ENCODE measurements at regions not wholly inside any gene's neighbourhood (a gene's known extent, or its start where the extent isn't known, plus 50 kb on each side); places are given as distances from the start of the nearest gene placed in this dataset.

DNA sequence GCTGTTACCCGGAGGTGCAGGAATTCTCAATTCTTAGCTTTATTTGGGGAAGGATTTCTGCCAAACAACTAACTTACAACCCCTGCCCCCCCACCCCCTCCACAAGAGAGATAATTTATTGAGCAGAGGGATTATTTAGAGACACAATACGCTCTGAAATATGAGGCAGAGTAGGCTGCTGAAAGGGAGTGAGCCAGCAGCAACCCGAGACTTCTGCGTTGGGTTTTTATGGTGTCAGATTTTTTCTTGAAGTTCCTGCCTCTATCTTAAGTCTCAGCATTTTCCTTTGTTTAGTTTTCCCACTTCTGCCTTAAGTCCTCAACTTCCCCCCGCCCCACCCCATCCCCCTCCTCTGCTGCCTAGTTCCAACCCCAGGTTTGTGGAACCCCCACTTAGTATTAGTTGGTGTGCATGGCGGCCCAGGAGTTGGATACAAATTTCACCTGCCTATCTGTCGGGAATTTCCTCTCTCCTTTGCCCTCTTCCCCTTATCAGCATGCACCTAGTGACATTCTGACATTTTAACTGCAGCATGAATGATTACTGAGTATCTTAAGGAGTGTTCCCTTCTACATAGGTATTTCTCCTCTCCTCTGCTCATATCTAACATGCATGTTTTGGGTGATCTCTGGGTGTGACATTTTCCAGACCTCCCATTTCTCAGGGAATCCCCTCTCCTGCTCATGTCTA lies 1635.9 kb upstream of the LRRTM1 start:
- Histone ChIP-seq H3K27ac (ENCODE audit: low read depth, low read length, poor library complexity, severe bottlenecking) (no peak overlapping the region), H3K9me2 (ENCODE audit: low read depth, low read length) (no peaks in the 10 kb centered on the region), H3K4me3 (ENCODE audit: low read depth, low read length, poor library complexity, severe bottlenecking) (no peak overlapping the region), H4K20me1 (ENCODE audit: insufficient read depth, low read length) (no peaks in the 10 kb centered on the region), H3K79me2 (ENCODE audit: insufficient read depth, low read length) (no peaks in the 10 kb centered on the region), H3K4me2 (ENCODE audit: low read length) (no peak overlapping the region), H2AFZ (ENCODE audit: low read length) (no peak overlapping the region), H3K9me3 (ENCODE audit: low read length) (no peaks in the 10 kb centered on the region), H3F3A (ENCODE audit: insufficient read depth, low read length) (no peaks in the 10 kb centered on the region), H3K9ac (ENCODE audit: low read length) (no peak overlapping the region), H3K36me3 (ENCODE audit: insufficient read depth, low read length) (no peaks in the 10 kb centered on the region), H3K4me1 (ENCODE audit: insufficient read depth, low read length, severe bottlenecking) (no peaks in the 10 kb centered on the region), H3K27me3 (ENCODE audit: insufficient read depth, low read length) (no peaks in the 10 kb centered on the region)
- TF ChIP-seq CTCF (IDR thresholded peaks at IDR 0.05; ENCODE audit: low read length) (no peak), EZH2 (IDR thresholded peaks at IDR 0.05; ENCODE audit: borderline replicate concordance, low read length) (no peak)

- Histone ChIP-seq H3K79me2 (ENCODE audit: insufficient read depth, low read length) (no peaks in the 10 kb centered on the region), H3K4me2 (ENCODE audit: low read length) (no peak overlapping the region), H3K9ac (ENCODE audit: low read length) (no peak overlapping the region), H3K27me3 (ENCODE audit: insufficient read depth, low read length) (no peaks in the 10 kb centered on the region), H3K4me1 (ENCODE audit: insufficient read depth, low read length, severe bottlenecking) (no peaks in the 10 kb centered on the region), H4K20me1 (ENCODE audit: insufficient read depth, low read length) (no peaks in the 10 kb centered on the region), H3K4me3 (ENCODE audit: low read depth, low read length, poor library complexity, severe bottlenecking) (no peak overlapping the region), H3K27ac (ENCODE audit: low read depth, low read length, poor library complexity, severe bottlenecking) (no peak overlapping the region), H2AFZ (ENCODE audit: low read length) (no peak overlapping the region), H3F3A (ENCODE audit: insufficient read depth, low read length) (no peaks in the 10 kb centered on the region), H3K36me3 (ENCODE audit: insufficient read depth, low read length) (no peaks in the 10 kb centered on the region), H3K9me2 (ENCODE audit: low read depth, low read length) (no peaks in the 10 kb centered on the region), H3K9me3 (ENCODE audit: low read length) (no peaks in the 10 kb centered on the region)
- TF ChIP-seq CTCF (IDR thresholded peaks at IDR 0.05; ENCODE audit: low read length) (no peak), EZH2 (IDR thresholded peaks at IDR 0.05; ENCODE audit: borderline replicate concordance, low read length) (no peak)
Measured at GRCh38 chr2:81937944-81938343, 1633.4 kb upstream of the LRRTM1 start.

DNA sequence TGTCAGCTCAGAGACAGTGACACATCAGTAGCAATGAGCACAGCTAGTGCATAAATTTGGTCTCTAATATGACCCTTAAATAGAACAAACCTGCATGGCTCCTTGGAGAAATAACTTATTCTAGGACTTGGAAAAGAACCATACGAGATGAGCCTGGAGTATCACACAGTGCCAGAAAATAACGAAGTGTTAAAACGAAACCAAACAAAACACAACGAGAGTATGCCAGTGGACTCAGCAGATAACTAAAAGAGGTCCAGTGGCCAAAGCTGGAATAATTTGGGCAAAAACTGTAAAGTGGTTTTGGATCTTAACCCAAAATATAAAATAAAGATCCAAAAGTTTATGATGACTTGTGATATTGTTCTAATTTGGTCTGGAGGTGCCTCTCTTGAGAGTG lies 1599.0 kb upstream of the LRRTM1 start:
- Histone ChIP-seq H3K9me2 (ENCODE audit: low read depth, low read length) (no peaks in the 10 kb centered on the region), H3K4me1 (ENCODE audit: insufficient read depth, low read length, severe bottlenecking) (no peaks in the 10 kb centered on the region), H3K27me3 (ENCODE audit: insufficient read depth, low read length) (no peaks in the 10 kb centered on the region), H3K9me3 (ENCODE audit: low read length) (no peaks in the 10 kb centered on the region), H3K4me3 (ENCODE audit: low read depth, low read length, poor library complexity, severe bottlenecking) (no peak overlapping the region), H3K4me2 (ENCODE audit: low read length) (no peak overlapping the region), H3K27ac (ENCODE audit: low read depth, low read length, poor library complexity, severe bottlenecking) (no peak overlapping the region), H2AFZ (ENCODE audit: low read length) (no peak overlapping the region), H3K9ac (ENCODE audit: low read length) (no peak overlapping the region), H3F3A (ENCODE audit: insufficient read depth, low read length) (no peaks in the 10 kb centered on the region), H4K20me1 (ENCODE audit: insufficient read depth, low read length) (no peaks in the 10 kb centered on the region), H3K36me3 (ENCODE audit: insufficient read depth, low read length) (no peaks in the 10 kb centered on the region), H3K79me2 (ENCODE audit: insufficient read depth, low read length) (no peaks in the 10 kb centered on the region)
- no peak for TF ChIP-seq EZH2 (IDR thresholded peaks at IDR 0.05; ENCODE audit: borderline replicate concordance, low read length)
- TF ChIP-seq CTCF (IDR thresholded peaks at IDR 0.05; ENCODE audit: low read length), result no peak
